ENCODE measurements at regions not wholly inside any gene's neighbourhood (a gene's known extent, or its start where the extent isn't known, plus 50 kb on each side); places are given as distances from the start of the nearest gene placed in this dataset.

DNA sequence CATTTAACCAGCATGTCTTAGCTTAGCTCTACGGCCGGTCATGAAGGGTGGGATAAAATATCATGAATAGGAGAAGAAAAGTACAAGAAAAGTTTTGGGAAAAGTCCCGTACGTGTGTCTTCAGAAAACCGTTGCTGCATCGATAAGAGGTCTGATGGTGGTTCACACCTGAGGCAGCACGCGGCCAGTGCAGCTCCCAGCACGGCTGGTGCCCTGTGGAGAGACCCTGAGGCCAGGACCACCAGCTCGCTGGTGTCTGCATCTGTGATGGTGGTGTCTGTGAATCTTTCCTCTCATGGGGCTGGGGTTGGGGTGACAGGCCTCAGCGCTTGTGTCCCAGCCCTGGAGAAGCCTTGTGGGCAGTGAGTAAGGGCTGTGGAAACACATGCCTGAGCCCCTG lies 148.9 kb upstream of the IRX4 start:
- no peak for DNase-seq
- Histone ChIP-seq H3K4me3 (ENCODE audit: control insufficient read depth in 1 of 7, extremely low read depth in 1 of 7, insufficient read depth in 4 of 7, low read depth in 2 of 7, low read length in 6 of 7) (no peak overlapping the region), H3K4me1 (ENCODE audit: control extremely low read depth in 1 of 4, control insufficient read depth in 4 of 4, insufficient read depth in 4 of 4, low read length in 3 of 4) (no peaks in the 10 kb centered on the region), H3K27me3 (replicated peaks in 2 of 5; ENCODE audit: control insufficient read depth in 4 of 5, insufficient read depth in 5 of 5, low read length in 4 of 5) (peaks cover 2 to 33% (median 12%) of the 10 kb centered on the region in 5 experiments), H3K9me3 (ENCODE audit: control extremely low read depth in 1 of 5, control insufficient read depth in 4 of 5, insufficient read depth in 2 of 5, low read depth in 1 of 5, low read length in 4 of 5) (peaks cover 0 to 7% (median 0%) of the 10 kb centered on the region in 5 experiments), H3K27ac (ENCODE audit: insufficient read depth in 1 of 2, low read depth in 1 of 2, low read length in 2 of 2, poor library complexity in 1 of 2, severe bottlenecking in 2 of 2) (no peak overlapping the region), H3K36me3 (ENCODE audit: control insufficient read depth in 4 of 4, insufficient read depth in 4 of 4, low read length in 3 of 4) (no peaks in the 10 kb centered on the region)
- CTCF ChIA-PET = no interaction called here
- POLR2A ChIA-PET = no interaction called here
- WGBS (ENCODE audit: insufficient coverage) = 90% methylated on average over 9 of the region's 11 CpGs

DNA sequence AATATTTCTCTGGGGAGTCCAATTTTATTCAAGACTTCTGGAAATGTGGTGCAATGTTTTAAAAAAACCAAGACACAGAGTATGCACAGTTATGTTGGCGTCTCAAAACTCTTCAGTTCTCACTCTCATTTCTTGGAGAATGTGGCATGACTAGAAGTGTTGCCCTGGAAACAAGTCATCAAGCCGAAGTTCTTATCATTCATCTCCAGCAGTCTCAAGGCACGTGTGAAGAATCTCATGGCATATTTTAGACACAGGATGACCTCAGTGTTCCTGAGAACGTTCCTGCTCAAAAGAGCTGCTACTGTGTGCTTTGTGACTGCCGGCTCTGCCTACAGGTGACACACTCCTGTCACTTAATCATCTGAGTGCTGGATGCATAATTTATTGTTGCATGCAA lies 147.4 kb upstream of the IRX4 start:
- ChIA-PET POLR2A (no interaction called here), CTCF (no interaction called here)
- H3K27ac ChIP-seq (ENCODE audit: insufficient read depth in 1 of 2, low read depth in 1 of 2, low read length in 2 of 2, poor library complexity in 1 of 2, severe bottlenecking in 2 of 2) = no peak overlapping the region
- no peak for DNase-seq
- no peak overlapping the region for H3K4me3 ChIP-seq (ENCODE audit: control insufficient read depth in 1 of 7, extremely low read depth in 1 of 7, insufficient read depth in 4 of 7, low read depth in 2 of 7, low read length in 6 of 7)
- peaks cover 0 to 27% (median 12%) of the 10 kb centered on the region in 5 experiments for H3K27me3 ChIP-seq (replicated peaks in 2 of 5; ENCODE audit: control insufficient read depth in 4 of 5, insufficient read depth in 5 of 5, low read length in 4 of 5)
- WGBS (ENCODE audit: insufficient coverage) = 59% methylated on average over 4 of the region's 5 CpGs
- H3K4me1 ChIP-seq (ENCODE audit: control extremely low read depth in 1 of 4, control insufficient read depth in 4 of 4, insufficient read depth in 4 of 4, low read length in 3 of 4) = no peaks in the 10 kb centered on the region
- H3K9me3 ChIP-seq (ENCODE audit: control extremely low read depth in 1 of 5, control insufficient read depth in 4 of 5, insufficient read depth in 2 of 5, low read depth in 1 of 5, low read length in 4 of 5) = peaks cover 0 to 7% (median 0%) of the 10 kb centered on the region in 5 experiments
- no peaks in the 10 kb centered on the region for H3K36me3 ChIP-seq (ENCODE audit: control insufficient read depth in 4 of 4, insufficient read depth in 4 of 4, low read length in 3 of 4)

DNA sequence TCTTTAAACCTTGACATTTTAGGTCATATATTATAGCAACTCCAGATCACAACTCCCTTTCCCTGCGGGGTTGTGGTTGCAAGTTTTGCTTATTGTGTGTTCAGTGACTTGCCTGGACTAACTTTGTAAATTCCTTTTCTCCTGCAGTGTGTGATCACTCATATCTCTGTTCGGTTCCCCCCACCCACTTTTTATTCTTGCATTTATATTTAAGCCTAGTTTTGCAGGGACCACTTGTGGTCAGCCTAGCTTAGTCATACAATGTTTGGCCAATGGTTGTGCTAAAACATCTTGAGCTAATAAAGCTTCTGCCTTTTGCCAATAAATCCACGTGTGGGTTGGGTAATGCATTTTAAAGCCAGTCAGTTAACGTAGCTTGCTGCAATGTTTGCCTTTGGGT lies 146.5 kb upstream of the IRX4 start:
- peaks cover 0 to 7% (median 0%) of the 10 kb centered on the region in 5 experiments for H3K9me3 ChIP-seq (ENCODE audit: control extremely low read depth in 1 of 5, control insufficient read depth in 4 of 5, insufficient read depth in 2 of 5, low read depth in 1 of 5, low read length in 4 of 5)
- no peak for DNase-seq
- no peaks in the 10 kb centered on the region for H3K4me1 ChIP-seq (ENCODE audit: control extremely low read depth in 1 of 4, control insufficient read depth in 4 of 4, insufficient read depth in 4 of 4, low read length in 3 of 4)
- ChIA-PET POLR2A (no interaction called here), CTCF (no interaction called here)
- WGBS (ENCODE audit: insufficient coverage) = no CpG with 5 or more reads among the region's 4 CpGs
- no peak overlapping the region for H3K27ac ChIP-seq (ENCODE audit: insufficient read depth in 1 of 2, low read depth in 1 of 2, low read length in 2 of 2, poor library complexity in 1 of 2, severe bottlenecking in 2 of 2)
- no peaks in the 10 kb centered on the region for H3K36me3 ChIP-seq (ENCODE audit: control insufficient read depth in 4 of 4, insufficient read depth in 4 of 4, low read length in 3 of 4)
- no peak overlapping the region for H3K4me3 ChIP-seq (ENCODE audit: control insufficient read depth in 1 of 7, extremely low read depth in 1 of 7, insufficient read depth in 4 of 7, low read depth in 2 of 7, low read length in 6 of 7)
- H3K27me3 ChIP-seq (replicated peaks in 2 of 5; ENCODE audit: control insufficient read depth in 4 of 5, insufficient read depth in 5 of 5, low read length in 4 of 5) = peaks cover 0 to 27% (median 8%) of the 10 kb centered on the region in 5 experiments

DNA sequence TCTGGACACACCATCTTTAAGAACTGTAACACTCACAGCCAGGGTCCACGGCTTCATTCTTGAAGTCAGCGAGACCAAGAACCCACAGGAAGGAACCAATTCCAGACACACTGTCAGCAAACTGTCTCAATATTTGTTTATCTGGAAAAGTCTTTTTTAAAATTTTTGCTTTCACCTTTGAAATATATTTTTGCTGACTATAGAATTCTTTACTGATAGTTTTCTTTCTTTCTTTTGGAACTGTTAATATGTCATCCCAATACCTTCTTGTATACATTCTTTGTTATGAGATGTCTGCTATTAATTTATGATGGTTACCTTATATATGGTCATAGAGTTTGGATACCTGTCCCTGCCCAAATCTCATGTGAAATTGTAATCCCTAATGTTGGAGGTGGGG lies 145.1 kb upstream of the IRX4 start:
- Histone ChIP-seq H3K4me3 (ENCODE audit: control insufficient read depth in 1 of 7, extremely low read depth in 1 of 7, insufficient read depth in 4 of 7, low read depth in 2 of 7, low read length in 6 of 7) (no peak overlapping the region), H3K9me3 (ENCODE audit: control extremely low read depth in 1 of 5, control insufficient read depth in 4 of 5, insufficient read depth in 2 of 5, low read depth in 1 of 5, low read length in 4 of 5) (peaks cover 0 to 4% (median 0%) of the 10 kb centered on the region in 5 experiments), H3K27ac (ENCODE audit: insufficient read depth in 1 of 2, low read depth in 1 of 2, low read length in 2 of 2, poor library complexity in 1 of 2, severe bottlenecking in 2 of 2) (no peak overlapping the region), H3K27me3 (replicated peaks in 2 of 5; ENCODE audit: control insufficient read depth in 4 of 5, insufficient read depth in 5 of 5, low read length in 4 of 5) (peaks cover 0 to 25% (median 6%) of the 10 kb centered on the region in 5 experiments), H3K4me1 (ENCODE audit: control extremely low read depth in 1 of 4, control insufficient read depth in 4 of 4, insufficient read depth in 4 of 4, low read length in 3 of 4) (no peaks in the 10 kb centered on the region), H3K36me3 (ENCODE audit: control insufficient read depth in 4 of 4, insufficient read depth in 4 of 4, low read length in 3 of 4) (no peaks in the 10 kb centered on the region)
- ChIA-PET CTCF (no interaction called here), POLR2A (no interaction called here)
- no peak for DNase-seq
- 100% methylated on average over 1 of the region's 2 CpGs for WGBS (ENCODE audit: insufficient coverage)

DNA sequence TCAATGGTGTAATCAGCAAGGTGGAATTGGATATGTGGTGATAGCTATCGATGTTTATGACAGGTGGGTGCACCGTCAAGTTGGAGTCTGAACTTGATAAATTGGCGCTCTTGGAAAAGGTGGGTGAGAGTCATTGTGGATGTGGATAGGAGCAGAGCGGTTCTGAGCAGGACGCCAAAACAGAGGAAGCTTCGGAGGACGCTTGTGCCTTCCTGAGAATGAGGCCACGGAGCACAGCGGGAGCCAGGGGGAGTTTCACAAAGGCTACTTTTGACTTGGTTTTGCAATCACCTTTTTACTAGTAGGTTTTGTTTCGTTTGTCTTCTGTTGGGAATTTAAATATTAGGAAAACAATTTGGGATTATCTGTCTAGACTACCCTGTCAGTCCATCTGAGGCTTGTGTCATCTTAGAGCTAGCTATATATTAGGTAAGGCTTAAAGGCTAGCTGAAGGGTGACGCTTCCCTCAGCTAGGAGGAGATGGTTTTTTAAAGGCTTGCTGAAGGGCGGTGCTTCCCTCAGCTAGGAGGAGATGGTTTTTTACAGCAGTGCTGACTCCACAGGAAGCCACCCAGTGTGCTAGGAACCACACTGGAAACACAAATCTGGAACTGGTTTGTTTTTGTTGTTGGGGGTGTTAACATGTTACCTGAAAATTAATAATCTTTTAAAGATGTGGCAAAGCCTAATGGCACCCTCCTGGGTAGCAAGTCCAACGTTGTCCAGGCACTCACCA lies 142.4 kb upstream of the IRX4 start:
- Histone ChIP-seq H3K27ac (ENCODE audit: insufficient read depth in 1 of 2, low read depth in 1 of 2, low read length in 2 of 2, poor library complexity in 1 of 2, severe bottlenecking in 2 of 2) (no peak overlapping the region), H3K36me3 (ENCODE audit: control insufficient read depth in 4 of 4, insufficient read depth in 4 of 4, low read length in 3 of 4) (no peaks in the 10 kb centered on the region), H3K4me3 (ENCODE audit: control insufficient read depth in 1 of 7, extremely low read depth in 1 of 7, insufficient read depth in 4 of 7, low read depth in 2 of 7, low read length in 6 of 7) (no peak overlapping the region), H3K4me1 (ENCODE audit: control extremely low read depth in 1 of 4, control insufficient read depth in 4 of 4, insufficient read depth in 4 of 4, low read length in 3 of 4) (no peaks in the 10 kb centered on the region), H3K9me3 (ENCODE audit: control extremely low read depth in 1 of 5, control insufficient read depth in 4 of 5, insufficient read depth in 2 of 5, low read depth in 1 of 5, low read length in 4 of 5) (peaks cover 0 to 2% (median 0%) of the 10 kb centered on the region in 5 experiments), H3K27me3 (replicated peaks in 2 of 5; ENCODE audit: control insufficient read depth in 4 of 5, insufficient read depth in 5 of 5, low read length in 4 of 5) (peaks cover 0 to 23% (median 3%) of the 10 kb centered on the region in 5 experiments)
- WGBS (ENCODE audit: insufficient coverage) = 76% methylated on average over 13 of the region's 13 CpGs
- ChIA-PET CTCF (interaction anchor here (1.3 to 1.7 kb wide), 2 partner anchors 9 to 125 kb away, joined by 3 to 4 read pairs; no protein-coding TSS in a partner anchor), POLR2A (no interaction called here)
- DNase-seq = no peak

DNA sequence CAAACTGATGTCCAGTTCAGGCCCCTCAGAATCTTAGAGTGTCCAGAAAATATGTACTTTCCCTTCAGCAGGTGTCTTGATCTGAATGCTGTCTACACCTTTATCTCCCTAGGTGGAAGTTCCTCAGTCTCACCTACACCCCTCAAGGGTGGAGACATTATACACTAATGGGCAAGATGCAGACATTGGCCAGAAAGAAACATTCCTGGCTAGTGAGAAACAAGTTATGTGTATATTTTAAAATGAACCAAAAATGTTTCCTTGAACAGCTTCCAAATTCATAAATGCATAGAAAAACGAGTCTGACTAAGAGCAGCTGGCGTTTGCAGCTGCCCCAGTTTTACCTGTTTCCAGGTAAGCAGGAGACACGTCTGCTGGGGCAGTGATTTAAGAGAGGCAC lies 140.5 kb upstream of the IRX4 start:
- no peak for DNase-seq
- H3K9me3 ChIP-seq (ENCODE audit: control extremely low read depth in 1 of 5, control insufficient read depth in 4 of 5, insufficient read depth in 2 of 5, low read depth in 1 of 5, low read length in 4 of 5) = peaks cover 0 to 2% (median 0%) of the 10 kb centered on the region in 5 experiments
- no peaks in the 10 kb centered on the region for H3K4me1 ChIP-seq (ENCODE audit: control extremely low read depth in 1 of 4, control insufficient read depth in 4 of 4, insufficient read depth in 4 of 4, low read length in 3 of 4)
- H3K27me3 ChIP-seq (replicated peaks in 2 of 5; ENCODE audit: control insufficient read depth in 4 of 5, insufficient read depth in 5 of 5, low read length in 4 of 5) = peaks cover 0 to 14% (median 0%) of the 10 kb centered on the region in 5 experiments
- CTCF ChIA-PET = interaction anchor here (0.6 kb wide), 1 partner anchor 17 kb away, joined by 3 read pairs; no protein-coding TSS in a partner anchor
- no peaks in the 10 kb centered on the region for H3K36me3 ChIP-seq (ENCODE audit: control insufficient read depth in 4 of 4, insufficient read depth in 4 of 4, low read length in 3 of 4)
- H3K27ac ChIP-seq (ENCODE audit: insufficient read depth in 1 of 2, low read depth in 1 of 2, low read length in 2 of 2, poor library complexity in 1 of 2, severe bottlenecking in 2 of 2) = no peak overlapping the region
- H3K4me3 ChIP-seq (ENCODE audit: control insufficient read depth in 1 of 7, extremely low read depth in 1 of 7, insufficient read depth in 4 of 7, low read depth in 2 of 7, low read length in 6 of 7) = no peak overlapping the region
- POLR2A ChIA-PET = no interaction called here
- 86% methylated on average over 2 of the region's 3 CpGs for WGBS (ENCODE audit: insufficient coverage)

DNA sequence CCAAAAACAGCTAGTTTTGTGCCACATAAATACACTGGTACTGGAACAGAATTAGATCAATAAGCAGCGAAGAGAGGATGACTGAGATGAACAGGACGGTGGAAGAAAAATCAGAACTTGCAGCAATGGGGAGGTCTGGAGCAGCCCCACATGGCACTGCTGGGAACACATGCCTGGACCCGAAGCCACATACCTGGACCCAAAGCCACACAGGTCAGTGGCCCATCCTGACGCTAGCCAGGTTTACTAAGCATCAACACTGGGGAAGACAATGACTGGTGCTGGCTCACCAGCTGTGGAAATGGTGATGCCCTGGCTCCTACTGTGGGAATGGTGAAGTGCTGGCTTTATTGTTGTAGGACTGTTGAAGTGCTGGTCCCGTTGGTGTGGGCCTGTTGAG lies 139.7 kb upstream of the IRX4 start:
- H3K4me1 ChIP-seq (ENCODE audit: control extremely low read depth in 1 of 4, control insufficient read depth in 4 of 4, insufficient read depth in 4 of 4, low read length in 3 of 4) = no peaks in the 10 kb centered on the region
- POLR2A ChIA-PET = no interaction called here
- H3K27me3 ChIP-seq (replicated peaks in 2 of 5; ENCODE audit: control insufficient read depth in 4 of 5, insufficient read depth in 5 of 5, low read length in 4 of 5) = peaks cover 0 to 13% (median 0%) of the 10 kb centered on the region in 5 experiments
- no peak overlapping the region for H3K4me3 ChIP-seq (ENCODE audit: control insufficient read depth in 1 of 7, extremely low read depth in 1 of 7, insufficient read depth in 4 of 7, low read depth in 2 of 7, low read length in 6 of 7)
- peaks cover 0 to 2% (median 0%) of the 10 kb centered on the region in 5 experiments for H3K9me3 ChIP-seq (ENCODE audit: control extremely low read depth in 1 of 5, control insufficient read depth in 4 of 5, insufficient read depth in 2 of 5, low read depth in 1 of 5, low read length in 4 of 5)
- H3K27ac ChIP-seq (ENCODE audit: insufficient read depth in 1 of 2, low read depth in 1 of 2, low read length in 2 of 2, poor library complexity in 1 of 2, severe bottlenecking in 2 of 2) = no peak overlapping the region
- 94% methylated on average over 4 of the region's 5 CpGs for WGBS (ENCODE audit: insufficient coverage)
- no peaks in the 10 kb centered on the region for H3K36me3 ChIP-seq (ENCODE audit: control insufficient read depth in 4 of 4, insufficient read depth in 4 of 4, low read length in 3 of 4)
- DNase-seq = no peak
- CTCF ChIA-PET = no interaction called here
